Kidney epithelial cell (primary cell): ENCODE measurements at regions not wholly inside any gene's neighbourhood (a gene's known extent, or its start where the extent isn't known, plus 50 kb on each side); places are given as distances from the start of the nearest gene placed in this dataset.

Experiments
- DNase-seq: peaks from one replicate; pipeline ENCODE4 v3.0.0-alpha.2; 2010; ENCODE audit warnings: low read depth
- H3K27me3 ChIP-seq: 2 replicates; pipeline ENCODE4 v1.6.0; 2011; ENCODE audit warnings: low read length; ENCODE audit not compliant: control insufficient read depth, insufficient read depth
- H3K36me3 ChIP-seq: 2 replicates; pipeline ENCODE4 v1.5.1; 2011; ENCODE audit warnings: low read length; ENCODE audit not compliant: control insufficient read depth, insufficient read depth
- H3K4me3 ChIP-seq: 2 replicates; pipeline ENCODE4 v1.5.1; 2011; ENCODE audit warnings: low read depth, mild to moderate bottlenecking, control low read depth, low read length
- TF ChIP-seq, protein P1 (sequence below): IDR thresholded peaks from 2 replicates; pipeline ENCODE4 v1.5.1; 2011; ENCODE audit warnings: mild to moderate bottlenecking, moderate library complexity, low read length, control low read depth, inconsistent platforms; ENCODE audit not compliant: insufficient read depth, poor library complexity, severe bottlenecking

- Histone ChIP-seq H3K27me3 (peaks cover 2% of the 10 kb centered on the region), H3K36me3 (no peaks in the 10 kb centered on the region), H3K4me3 (no peak overlapping the region)
- no peak for DNase-seq
- TF ChIP-seq, protein P1, sequence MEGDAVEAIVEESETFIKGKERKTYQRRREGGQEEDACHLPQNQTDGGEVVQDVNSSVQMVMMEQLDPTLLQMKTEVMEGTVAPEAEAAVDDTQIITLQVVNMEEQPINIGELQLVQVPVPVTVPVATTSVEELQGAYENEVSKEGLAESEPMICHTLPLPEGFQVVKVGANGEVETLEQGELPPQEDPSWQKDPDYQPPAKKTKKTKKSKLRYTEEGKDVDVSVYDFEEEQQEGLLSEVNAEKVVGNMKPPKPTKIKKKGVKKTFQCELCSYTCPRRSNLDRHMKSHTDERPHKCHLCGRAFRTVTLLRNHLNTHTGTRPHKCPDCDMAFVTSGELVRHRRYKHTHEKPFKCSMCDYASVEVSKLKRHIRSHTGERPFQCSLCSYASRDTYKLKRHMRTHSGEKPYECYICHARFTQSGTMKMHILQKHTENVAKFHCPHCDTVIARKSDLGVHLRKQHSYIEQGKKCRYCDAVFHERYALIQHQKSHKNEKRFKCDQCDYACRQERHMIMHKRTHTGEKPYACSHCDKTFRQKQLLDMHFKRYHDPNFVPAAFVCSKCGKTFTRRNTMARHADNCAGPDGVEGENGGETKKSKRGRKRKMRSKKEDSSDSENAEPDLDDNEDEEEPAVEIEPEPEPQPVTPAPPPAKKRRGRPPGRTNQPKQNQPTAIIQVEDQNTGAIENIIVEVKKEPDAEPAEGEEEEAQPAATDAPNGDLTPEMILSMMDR, result no peak
These were observed 56.4 kb upstream of the SEC11C start for GRCh38 chr18:59083136-59083818.

DNA sequence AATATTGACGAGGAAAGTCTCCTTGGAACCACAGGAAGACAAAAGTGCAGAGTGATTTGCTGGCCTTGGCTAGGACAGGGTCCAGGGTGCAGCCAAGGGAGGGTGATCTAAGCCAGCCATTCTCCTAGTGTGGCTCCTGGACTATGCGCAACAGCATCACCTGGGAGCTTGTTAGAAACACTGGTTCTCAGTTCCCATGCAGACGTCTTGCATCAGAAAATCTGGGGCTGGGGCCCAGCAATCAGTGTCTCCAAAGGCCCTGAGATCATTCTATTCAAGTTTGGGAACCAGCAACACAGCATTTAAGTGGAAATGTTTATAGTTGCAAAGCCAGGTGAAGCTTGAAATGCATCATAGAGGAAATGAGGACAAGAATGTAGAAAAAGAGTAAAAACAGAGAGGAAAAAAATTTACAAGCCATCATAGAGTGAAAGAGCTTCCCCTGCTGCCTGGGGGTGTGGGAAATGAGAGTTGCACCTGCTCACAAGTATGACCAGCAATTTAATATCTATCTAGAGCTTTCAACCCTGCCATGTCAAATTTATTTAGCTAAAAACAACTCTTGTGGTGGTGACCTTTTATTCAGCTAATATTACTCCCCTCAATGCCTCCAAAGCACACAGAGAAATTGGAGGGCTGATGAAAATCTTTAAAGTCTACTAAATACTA, 54.4 kb upstream of the SEC11C start:
- no peak overlapping the region for H3K4me3 ChIP-seq
- TF ChIP-seq, protein P1, result no peak
- H3K36me3 ChIP-seq, result no peaks in the 10 kb centered on the region
- no peak for DNase-seq
- H3K27me3 ChIP-seq, result no peaks in the 10 kb centered on the region

DNA sequence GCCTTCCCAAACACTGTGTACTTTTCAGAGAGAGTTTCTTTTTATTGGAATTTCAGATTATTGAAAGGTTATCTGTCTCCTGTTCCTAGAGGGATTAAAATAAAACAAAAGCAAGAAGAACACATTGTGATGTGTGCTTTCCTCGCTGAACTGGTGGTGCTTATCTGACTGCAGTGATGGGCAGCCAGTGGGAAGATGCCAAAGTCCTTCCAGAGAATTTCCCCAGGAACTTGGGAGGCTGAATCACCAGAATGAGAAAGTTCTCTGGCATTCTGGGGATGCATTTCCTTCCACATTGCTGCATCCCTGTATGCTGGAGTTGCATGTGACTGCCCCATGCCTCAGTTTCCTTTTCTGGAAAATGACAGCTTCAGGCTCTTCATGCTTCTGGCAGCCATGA, 53.9 kb upstream of the SEC11C start:
- DNase-seq, result no peak
- Histone ChIP-seq H3K27me3 (no peaks in the 10 kb centered on the region), H3K36me3 (no peaks in the 10 kb centered on the region), H3K4me3 (no peak overlapping the region)
- TF ChIP-seq, protein P1, result no peak

DNA sequence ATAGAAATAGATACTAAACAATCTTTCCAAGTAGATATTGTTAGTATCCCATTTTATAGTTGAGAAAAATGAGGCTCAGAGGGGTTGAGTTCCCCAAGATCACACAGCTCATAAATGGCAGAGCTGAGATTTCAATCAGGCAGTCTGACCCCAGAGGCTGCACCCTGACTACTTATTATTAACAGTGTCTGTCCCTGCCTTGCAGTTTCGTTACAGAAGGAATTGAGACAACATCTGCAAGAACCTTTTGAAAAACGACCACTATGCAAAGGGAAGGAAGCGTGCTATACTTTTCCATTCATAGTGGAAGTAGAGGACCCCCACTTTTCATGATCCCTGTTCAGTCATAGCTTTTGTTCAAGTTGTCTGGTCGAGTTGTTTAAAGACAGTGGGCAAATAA, 53.2 kb upstream of the SEC11C start:
- no peaks in the 10 kb centered on the region for H3K36me3 ChIP-seq
- H3K4me3 ChIP-seq, result no peak overlapping the region
- no peaks in the 10 kb centered on the region for H3K27me3 ChIP-seq
- TF ChIP-seq, protein P1, result no peak
- DNase-seq, result no peak

DNA sequence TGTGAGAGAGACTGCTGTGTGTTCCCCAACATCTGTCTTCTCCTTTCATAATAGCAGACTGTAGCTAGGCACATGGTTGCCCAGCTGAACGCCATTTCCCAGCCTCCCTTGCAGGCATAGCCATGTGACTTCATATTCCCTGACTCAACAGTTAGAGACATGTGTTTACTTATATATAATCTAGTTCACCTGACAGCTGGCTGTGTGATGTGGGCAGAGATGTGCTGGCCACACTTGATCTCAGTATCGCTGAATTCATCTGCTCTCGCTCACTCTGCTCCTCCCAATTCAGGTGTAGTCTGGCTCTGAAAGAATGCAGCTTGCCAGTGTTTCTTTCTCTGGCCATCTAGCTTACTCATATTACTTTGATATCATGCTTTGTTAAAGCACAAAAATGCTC, 52.3 kb upstream of the SEC11C start:
- Histone ChIP-seq H3K4me3 (no peak overlapping the region), H3K27me3 (no peaks in the 10 kb centered on the region), H3K36me3 (no peaks in the 10 kb centered on the region)
- no peak for DNase-seq
- TF ChIP-seq, protein P1, result no peak
